ENCODE measurements at regions not wholly inside any gene's neighbourhood (a gene's known extent, or its start where the extent isn't known, plus 50 kb on each side); places are given as distances from the start of the nearest gene placed in this dataset.

DNA sequence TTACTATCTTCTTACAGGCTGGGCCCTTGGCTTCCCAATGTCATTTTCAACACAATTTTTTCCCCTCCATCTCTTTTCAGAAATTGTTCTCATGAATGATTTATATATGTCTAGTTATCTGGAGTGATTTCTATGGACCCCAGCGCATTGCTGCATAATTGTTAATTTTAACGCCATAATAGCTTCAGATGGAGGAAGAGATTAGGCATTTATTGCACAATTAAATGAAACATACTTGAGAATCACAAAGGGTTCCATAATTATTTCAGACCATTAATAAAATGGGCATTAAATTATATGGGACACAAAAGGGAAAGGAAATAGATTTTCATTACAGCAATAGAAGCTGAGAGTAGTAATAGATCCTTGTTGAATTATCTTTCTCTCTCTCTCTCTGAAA lies 70.3 kb upstream of the SOX14 start:
- Histone ChIP-seq H2AFZ (ENCODE audit: low read depth, low read length) (no peak overlapping the region), H3K79me2 (ENCODE audit: insufficient read depth, low read length) (no peaks in the 10 kb centered on the region), H3K9ac (ENCODE audit: low read length) (no peak overlapping the region), H3K4me2 (ENCODE audit: low read length) (no peak overlapping the region), H3K9me3 (ENCODE audit: insufficient read depth, low read depth, low read length) (peaks cover 3% of the 10 kb centered on the region), H3K27me3 (ENCODE audit: insufficient read depth, low read length) (no peaks in the 10 kb centered on the region), H3K27ac (ENCODE audit: low read depth, low read length) (no peak overlapping the region), H4K20me1 (ENCODE audit: insufficient read depth, low read length) (no peaks in the 10 kb centered on the region), H3K4me1 (ENCODE audit: insufficient read depth, low read length) (no peaks in the 10 kb centered on the region), H3K4me3 (ENCODE audit: insufficient read depth, low read depth, low read length) (no peak overlapping the region), H3K36me3 (ENCODE audit: insufficient read depth, low read length) (no peaks in the 10 kb centered on the region)
- FAIRE-seq (no peak), DNase-seq (ENCODE audit: low read depth) (no peak)
- no peaks in the 10 kb centered on the region for H3K4me1 Mint-ChIP-seq (ENCODE audit: low read depth, unreplicated experiment)
- no peaks in the 10 kb centered on the region for H3K36me3 Mint-ChIP-seq (ENCODE audit: low read depth, unreplicated experiment)
- H3K4me3 Mint-ChIP-seq (ENCODE audit: unreplicated experiment), result no peak overlapping the region
- TF ChIP-seq, protein P1, sequence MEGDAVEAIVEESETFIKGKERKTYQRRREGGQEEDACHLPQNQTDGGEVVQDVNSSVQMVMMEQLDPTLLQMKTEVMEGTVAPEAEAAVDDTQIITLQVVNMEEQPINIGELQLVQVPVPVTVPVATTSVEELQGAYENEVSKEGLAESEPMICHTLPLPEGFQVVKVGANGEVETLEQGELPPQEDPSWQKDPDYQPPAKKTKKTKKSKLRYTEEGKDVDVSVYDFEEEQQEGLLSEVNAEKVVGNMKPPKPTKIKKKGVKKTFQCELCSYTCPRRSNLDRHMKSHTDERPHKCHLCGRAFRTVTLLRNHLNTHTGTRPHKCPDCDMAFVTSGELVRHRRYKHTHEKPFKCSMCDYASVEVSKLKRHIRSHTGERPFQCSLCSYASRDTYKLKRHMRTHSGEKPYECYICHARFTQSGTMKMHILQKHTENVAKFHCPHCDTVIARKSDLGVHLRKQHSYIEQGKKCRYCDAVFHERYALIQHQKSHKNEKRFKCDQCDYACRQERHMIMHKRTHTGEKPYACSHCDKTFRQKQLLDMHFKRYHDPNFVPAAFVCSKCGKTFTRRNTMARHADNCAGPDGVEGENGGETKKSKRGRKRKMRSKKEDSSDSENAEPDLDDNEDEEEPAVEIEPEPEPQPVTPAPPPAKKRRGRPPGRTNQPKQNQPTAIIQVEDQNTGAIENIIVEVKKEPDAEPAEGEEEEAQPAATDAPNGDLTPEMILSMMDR (IDR thresholded peaks at IDR 0.05; ENCODE audit: insufficient read depth, low read depth, low read length), result no peak
- TF ChIP-seq EZH2 (IDR thresholded peaks at IDR 0.05; ENCODE audit: insufficient read depth, low read length), result no peak
- no peak overlapping the region for H3K27ac Mint-ChIP-seq (ENCODE audit: unreplicated experiment)
- no peaks in the 10 kb centered on the region for H3K9me3 Mint-ChIP-seq (ENCODE audit: unreplicated experiment)
- H3K27me3 Mint-ChIP-seq (ENCODE audit: low read depth, unreplicated experiment), result peaks cover 7% of the 10 kb centered on the region

- Mint-ChIP-seq H3K4me3 (ENCODE audit: unreplicated experiment) (no peak overlapping the region), H3K27ac (ENCODE audit: unreplicated experiment) (no peak overlapping the region), H3K27me3 (ENCODE audit: low read depth, unreplicated experiment) (peaks cover 3% of the 10 kb centered on the region), H3K9me3 (ENCODE audit: unreplicated experiment) (no peaks in the 10 kb centered on the region), H3K36me3 (ENCODE audit: low read depth, unreplicated experiment) (no peaks in the 10 kb centered on the region), H3K4me1 (ENCODE audit: low read depth, unreplicated experiment) (no peaks in the 10 kb centered on the region)
- Histone ChIP-seq H4K20me1 (ENCODE audit: insufficient read depth, low read length) (no peaks in the 10 kb centered on the region), H3K27ac (ENCODE audit: low read depth, low read length) (no peak overlapping the region), H3K27me3 (ENCODE audit: insufficient read depth, low read length) (no peaks in the 10 kb centered on the region), H3K79me2 (ENCODE audit: insufficient read depth, low read length) (no peaks in the 10 kb centered on the region), H2AFZ (ENCODE audit: low read depth, low read length) (no peak overlapping the region), H3K9me3 (ENCODE audit: insufficient read depth, low read depth, low read length) (peaks cover 3% of the 10 kb centered on the region), H3K9ac (ENCODE audit: low read length) (no peak overlapping the region), H3K4me1 (ENCODE audit: insufficient read depth, low read length) (no peaks in the 10 kb centered on the region), H3K4me3 (ENCODE audit: insufficient read depth, low read depth, low read length) (no peak overlapping the region), H3K4me2 (ENCODE audit: low read length) (no peak overlapping the region), H3K36me3 (ENCODE audit: insufficient read depth, low read length) (no peaks in the 10 kb centered on the region)
- no peak for DNase-seq (ENCODE audit: low read depth)
- TF ChIP-seq EZH2 (IDR thresholded peaks at IDR 0.05; ENCODE audit: insufficient read depth, low read length), result no peak
- TF ChIP-seq, protein P1 (IDR thresholded peaks at IDR 0.05; ENCODE audit: insufficient read depth, low read depth, low read length), result no peak
- no peak for FAIRE-seq
Measured at GRCh38 chr3:137694836-137695235, 69.3 kb upstream of the SOX14 start.

DNA sequence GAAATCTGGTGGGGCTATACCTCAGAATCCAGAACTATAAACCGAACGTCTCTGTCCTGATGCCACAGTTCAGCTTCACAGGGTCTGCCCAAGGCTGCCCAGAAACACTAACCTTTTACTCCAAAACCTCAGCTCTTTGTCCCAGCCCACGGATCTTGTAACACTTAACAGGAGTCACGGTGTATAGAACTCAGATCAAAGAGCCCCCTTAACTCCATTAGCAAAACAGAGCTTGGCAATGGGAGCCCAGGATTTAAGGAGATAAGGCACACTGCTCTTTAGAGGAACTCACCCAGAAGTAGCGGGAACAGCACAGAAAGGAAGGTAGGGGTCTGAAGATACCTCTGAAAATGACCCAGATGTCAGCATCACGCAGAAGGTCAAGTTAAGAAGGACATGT lies 68.8 kb upstream of the SOX14 start:
- Histone ChIP-seq H3K27me3 (ENCODE audit: insufficient read depth, low read length) (no peaks in the 10 kb centered on the region), H3K4me3 (ENCODE audit: insufficient read depth, low read depth, low read length) (no peak overlapping the region), H3K27ac (ENCODE audit: low read depth, low read length) (no peak overlapping the region), H2AFZ (ENCODE audit: low read depth, low read length) (no peak overlapping the region), H3K9me3 (ENCODE audit: insufficient read depth, low read depth, low read length) (peaks cover 3% of the 10 kb centered on the region), H4K20me1 (ENCODE audit: insufficient read depth, low read length) (no peaks in the 10 kb centered on the region), H3K4me2 (ENCODE audit: low read length) (no peak overlapping the region), H3K9ac (ENCODE audit: low read length) (no peak overlapping the region), H3K79me2 (ENCODE audit: insufficient read depth, low read length) (no peaks in the 10 kb centered on the region), H3K4me1 (ENCODE audit: insufficient read depth, low read length) (no peaks in the 10 kb centered on the region), H3K36me3 (ENCODE audit: insufficient read depth, low read length) (no peaks in the 10 kb centered on the region)
- Mint-ChIP-seq H3K27ac (ENCODE audit: unreplicated experiment) (no peak overlapping the region), H3K27me3 (ENCODE audit: low read depth, unreplicated experiment) (peaks cover 1% of the 10 kb centered on the region), H3K4me3 (ENCODE audit: unreplicated experiment) (no peak overlapping the region), H3K4me1 (ENCODE audit: low read depth, unreplicated experiment) (no peaks in the 10 kb centered on the region), H3K36me3 (ENCODE audit: low read depth, unreplicated experiment) (no peaks in the 10 kb centered on the region), H3K9me3 (ENCODE audit: unreplicated experiment) (no peaks in the 10 kb centered on the region)
- DNase-seq (ENCODE audit: low read depth), result no peak
- FAIRE-seq, result no peak
- TF ChIP-seq, protein P1 (IDR thresholded peaks at IDR 0.05; ENCODE audit: insufficient read depth, low read depth, low read length), result no peak
- TF ChIP-seq EZH2 (IDR thresholded peaks at IDR 0.05; ENCODE audit: insufficient read depth, low read length), result no peak
